Peyer's patch (tissue), 4 donors: ENCODE measurements at regions not wholly inside any gene's neighbourhood (a gene's known extent, or its start where the extent isn't known, plus 50 kb on each side); places are given as distances from the start of the nearest gene placed in this dataset.

Experiments used
- DNase-seq, 3 donors: peaks; one replicate each; pipeline ENCODE4 v3.0.0-alpha.2; 2017 to 2019
- H3K27ac ChIP-seq, 4 donors: fragments of 200-600 bp; sonication (generic); one replicate each; pipeline ENCODE4 v1.5.1; 2016 to 2019
- H3K27me3 ChIP-seq, 2 donors: fragments of 200-600 bp; sonication (generic); one replicate each; pipeline ENCODE4 v1.5.1; 2019
- H3K36me3 ChIP-seq, 3 donors: fragments of 200-600 bp; sonication (generic); one replicate each; pipeline ENCODE4 v1.5.1; 2016 to 2019
- H3K4me1 ChIP-seq, 4 donors: fragments of 200-600 bp; sonication (generic); one replicate each; pipeline ENCODE4 v1.5.1; 2016 to 2019
- H3K4me3 ChIP-seq, 4 donors: fragments of 200-600 bp; sonication (generic); 1 replicate in 3 of 4; 2 replicates in 1 of 4; pipeline ENCODE4 v1.5.1; 2016 to 2019; ENCODE audit warnings: mild to moderate bottlenecking in 1 of 4
- H3K9me3 ChIP-seq, 4 donors: fragments of 200-600 bp; sonication (generic); one replicate each; pipeline ENCODE4 v1.5.1; 2016 to 2019; ENCODE audit warnings: mild to moderate bottlenecking in 1 of 4
- CTCF ChIP-seq, 6 experiments: fragments of 450-650 bp in 4 of 6; fragments of 200-600 bp in 2 of 6; sonication (generic) in 1 of 6; IDR thresholded peaks; one replicate each; pipeline ENCODE4 v1.5.1; 2017 to 2019; ENCODE audit warnings: antibody characterized with exemption in 6 of 6, mild to moderate bottlenecking in 3 of 6, moderate library complexity in 1 of 6
- POLR2A ChIP-seq, 2 donors: fragments of 450-650 bp; IDR thresholded peaks; one replicate each; pipeline ENCODE4 v1.5.1; 2017; ENCODE audit warnings: antibody characterized with exemption in 2 of 2, mild to moderate bottlenecking in 2 of 2, moderate library complexity in 2 of 2

- no peaks in the 10 kb centered on the region for H3K27me3 ChIP-seq
- no peak for TF ChIP-seq POLR2A (IDR thresholded peaks at IDR 0.05)
- H3K4me3 ChIP-seq: no peak overlapping the region
- H3K36me3 ChIP-seq: no peaks in the 10 kb centered on the region
- DNase-seq: no peak
- H3K9me3 ChIP-seq: no peaks in the 10 kb centered on the region
- H3K4me1 ChIP-seq: peaks cover 0 to 3% (median 0%) of the 10 kb centered on the region in 4 donors
- no peak overlapping the region for H3K27ac ChIP-seq
These were observed 136.4 kb upstream of the SLC14A2 start for GRCh38 chr18:45478889-45479288.

- Histone ChIP-seq H3K9me3 (no peaks in the 10 kb centered on the region), H3K36me3 (no peaks in the 10 kb centered on the region), H3K27me3 (no peaks in the 10 kb centered on the region), H3K27ac (no peak overlapping the region), H3K4me1 (peaks cover 0 to 3% (median 0%) of the 10 kb centered on the region in 4 donors), H3K4me3 (no peak overlapping the region)
- DNase-seq: peak in 1 of 3 donors; percentile 53
- TF ChIP-seq CTCF (IDR thresholded peaks at IDR 0.05) (no peak), POLR2A (IDR thresholded peaks at IDR 0.05) (no peak)
These were observed 134.9 kb upstream of the SLC14A2 start for GRCh38 chr18:45480219-45481015.

GRCh38 chr18:45481821-45482220, 133.5 kb upstream of the SLC14A2 start:
- no peak for TF ChIP-seq CTCF (IDR thresholded peaks at IDR 0.05)
- no peak for TF ChIP-seq POLR2A (IDR thresholded peaks at IDR 0.05)
- Histone ChIP-seq H3K27ac (no peak overlapping the region), H3K4me1 (peaks cover 0 to 3% (median 0%) of the 10 kb centered on the region in 4 donors), H3K9me3 (no peaks in the 10 kb centered on the region), H3K4me3 (no peak overlapping the region), H3K27me3 (no peaks in the 10 kb centered on the region), H3K36me3 (no peaks in the 10 kb centered on the region)
- DNase-seq: no peak

GRCh38 chr18:45482286-45482685, 133.0 kb upstream of the SLC14A2 start:
- H3K27ac ChIP-seq: no peak overlapping the region
- H3K4me1 ChIP-seq: peaks cover 0 to 3% (median 0%) of the 10 kb centered on the region in 4 donors
- no peak overlapping the region for H3K4me3 ChIP-seq
- TF ChIP-seq POLR2A (IDR thresholded peaks at IDR 0.05) (no peak), CTCF (IDR thresholded peaks at IDR 0.05) (no peak)
- no peaks in the 10 kb centered on the region for H3K9me3 ChIP-seq
- DNase-seq: no peak
- H3K36me3 ChIP-seq: no peaks in the 10 kb centered on the region
- H3K27me3 ChIP-seq: no peaks in the 10 kb centered on the region

GRCh38 chr18:45487581-45487980, 127.7 kb upstream of the SLC14A2 start:
- no peaks in the 10 kb centered on the region for H3K36me3 ChIP-seq
- H3K27ac ChIP-seq: no peak overlapping the region
- no peak overlapping the region for H3K4me3 ChIP-seq
- H3K27me3 ChIP-seq: no peaks in the 10 kb centered on the region
- no peak for DNase-seq
- TF ChIP-seq POLR2A (IDR thresholded peaks at IDR 0.05) (no peak), CTCF (IDR thresholded peaks at IDR 0.05) (no peak)
- no peaks in the 10 kb centered on the region for H3K4me1 ChIP-seq
- no peaks in the 10 kb centered on the region for H3K9me3 ChIP-seq

- Histone ChIP-seq H3K4me3 (no peak overlapping the region), H3K27me3 (no peaks in the 10 kb centered on the region), H3K4me1 (no peaks in the 10 kb centered on the region), H3K36me3 (no peaks in the 10 kb centered on the region), H3K27ac (no peak overlapping the region), H3K9me3 (no peaks in the 10 kb centered on the region)
- TF ChIP-seq CTCF (IDR thresholded peaks at IDR 0.05): no peak
- no peak for TF ChIP-seq POLR2A (IDR thresholded peaks at IDR 0.05)
- no peak for DNase-seq
These were observed 126.6 kb upstream of the SLC14A2 start for GRCh38 chr18:45488645-45489044.
